Parathyroid adenoma (tissue), 2 donors: ENCODE measurements at regions not wholly inside any gene's neighbourhood (a gene's known extent, or its start where the extent isn't known, plus 50 kb on each side); places are given as distances from the start of the nearest gene placed in this dataset.

ENCODE experiments used
- H2AFZ ChIP-seq: fragments of 300-600 bp; sonication (generic); one replicate; pipeline ENCODE4 v1.7.0; 2017; ENCODE audit warnings: antibody characterized with exemption, mild to moderate bottlenecking
- H3K27ac ChIP-seq: fragments of 300-600 bp; sonication (generic); one replicate; pipeline ENCODE4 v1.7.0; 2017
- H3K27me3 ChIP-seq: fragments of 300-600 bp; sonication (generic); one replicate; pipeline ENCODE4 v1.7.0; 2017; ENCODE audit warnings: low read length; ENCODE audit not compliant: control insufficient read depth, insufficient read depth
- H3K36me3 ChIP-seq: fragments of 300-600 bp; sonication (generic); one replicate; pipeline ENCODE4 v1.7.0; 2017; ENCODE audit warnings: low read length; ENCODE audit not compliant: control insufficient read depth, insufficient read depth
- H3K4me1 ChIP-seq: fragments of 300-600 bp; sonication (generic); one replicate; pipeline ENCODE4 v1.7.0; 2017; ENCODE audit warnings: control low read depth
- H3K4me2 ChIP-seq: fragments of 300-600 bp; sonication (generic); one replicate; pipeline ENCODE4 v1.7.0; 2017; ENCODE audit warnings: low read length
- H3K4me3 ChIP-seq: fragments of 300-600 bp; sonication (generic); one replicate; pipeline ENCODE4 v1.7.0; 2017; ENCODE audit warnings: low read depth, low read length
- H3K79me2 ChIP-seq: fragments of 300-600 bp; sonication (generic); one replicate; pipeline ENCODE4 v1.7.0; 2017; ENCODE audit warnings: control low read depth
- H3K9ac ChIP-seq: fragments of 300-600 bp; sonication (generic); one replicate; pipeline ENCODE4 v1.7.0; 2017; ENCODE audit warnings: mild to moderate bottlenecking
- H3K9me3 ChIP-seq: fragments of 300-600 bp; sonication (generic); one replicate; pipeline ENCODE4 v1.7.0; 2017; ENCODE audit warnings: low read length; ENCODE audit not compliant: control insufficient read depth
- CTCF ChIP-seq: fragments of 300-600 bp; sonication (generic); IDR thresholded peaks from one replicate; pipeline ENCODE4 v1.7.0; 2017; ENCODE audit warnings: antibody characterized with exemption, mild to moderate bottlenecking
- donor health status: primary hyperparathyroidism.

- Histone ChIP-seq H3K4me3 (no peak overlapping the region), H3K36me3 (no peaks in the 10 kb centered on the region), H3K9me3 (no peaks in the 10 kb centered on the region), H2AFZ (no peak overlapping the region), H3K4me1 (no peaks in the 10 kb centered on the region), H3K27me3 (no peaks in the 10 kb centered on the region), H3K9ac (no peak overlapping the region), H3K4me2 (no peak overlapping the region), H3K79me2 (no peaks in the 10 kb centered on the region), H3K27ac (no peak overlapping the region)
- TF ChIP-seq CTCF, result no peak
Observed at GRCh38 chr15:39102431-39102830, 478.4 kb upstream of the THBS1 start.

- TF ChIP-seq CTCF, result no peak
- no peak overlapping the region for H3K4me3 ChIP-seq
- no peaks in the 10 kb centered on the region for H3K79me2 ChIP-seq
- no peak overlapping the region for H3K9ac ChIP-seq
- H2AFZ ChIP-seq, result no peak overlapping the region
- H3K36me3 ChIP-seq, result no peaks in the 10 kb centered on the region
- H3K27ac ChIP-seq, result no peak overlapping the region
- H3K27me3 ChIP-seq, result no peaks in the 10 kb centered on the region
- no peaks in the 10 kb centered on the region for H3K4me1 ChIP-seq
- no peaks in the 10 kb centered on the region for H3K9me3 ChIP-seq
- H3K4me2 ChIP-seq, result no peak overlapping the region
Observed at GRCh38 chr15:39106950-39107349, 473.9 kb upstream of the THBS1 start.

GRCh38 chr15:39108021-39108420, 472.9 kb upstream of the THBS1 start:
- no peaks in the 10 kb centered on the region for H3K79me2 ChIP-seq
- no peak for TF ChIP-seq CTCF

GRCh38 chr15:39110336-39110735, 470.5 kb upstream of the THBS1 start:
- TF ChIP-seq CTCF, result no peak
- H3K4me1 ChIP-seq, result no peaks in the 10 kb centered on the region
- no peaks in the 10 kb centered on the region for H3K27me3 ChIP-seq
- H3K9me3 ChIP-seq, result no peaks in the 10 kb centered on the region
- H3K4me3 ChIP-seq, result no peak overlapping the region
- no peak overlapping the region for H3K27ac ChIP-seq
- H3K9ac ChIP-seq, result no peak overlapping the region
- no peak overlapping the region for H3K4me2 ChIP-seq
- H3K36me3 ChIP-seq, result no peaks in the 10 kb centered on the region
- no peak overlapping the region for H2AFZ ChIP-seq
- H3K79me2 ChIP-seq, result no peaks in the 10 kb centered on the region

More at GRCh38 chr15:39108021-39108420, 472.9 kb upstream of the THBS1 start:
- no peak overlapping the region for H2AFZ ChIP-seq
- no peak overlapping the region for H3K27ac ChIP-seq
- no peak overlapping the region for H3K4me3 ChIP-seq
- no peak overlapping the region for H3K4me2 ChIP-seq
- no peaks in the 10 kb centered on the region for H3K4me1 ChIP-seq
- no peaks in the 10 kb centered on the region for H3K36me3 ChIP-seq
- no peak overlapping the region for H3K9ac ChIP-seq
- H3K27me3 ChIP-seq, result no peaks in the 10 kb centered on the region
- no peaks in the 10 kb centered on the region for H3K9me3 ChIP-seq

GRCh38 chr15:39110746-39111145, 470.1 kb upstream of the THBS1 start:
- Histone ChIP-seq H3K79me2 (no peaks in the 10 kb centered on the region), H3K9ac (no peak overlapping the region), H3K27me3 (no peaks in the 10 kb centered on the region), H3K4me3 (no peak overlapping the region), H3K4me2 (no peak overlapping the region), H2AFZ (no peak overlapping the region), H3K4me1 (no peaks in the 10 kb centered on the region), H3K9me3 (no peaks in the 10 kb centered on the region), H3K27ac (no peak overlapping the region), H3K36me3 (no peaks in the 10 kb centered on the region)
- TF ChIP-seq CTCF, result no peak
